B cell (primary cell): ENCODE measurements at regions not wholly inside any gene's neighbourhood (a gene's known extent, or its start where the extent isn't known, plus 50 kb on each side); places are given as distances from the start of the nearest gene placed in this dataset.
"Not testable (repeated sequence)": the region's sequence is repeated elsewhere in the genome, so short reads cannot be mapped to it uniquely, and the experiment has no call there.

Experiments used
- ATAC-seq: fragments of 200-7000 bp; cut with Tn5 transposase; one replicate; pipeline ENCODE4 v1.10.0; 2021; ENCODE audit warnings: low read depth, mild to moderate bottlenecking, moderate number of reproducible peaks, moderate library complexity
- CTCF ChIA-PET: fragments of 350-600 bp; sonication (Branson Sonifier 250); formaldehyde crosslinking; loops from one replicate; lab custom pipeline; 2021; ENCODE audit warnings: antibody characterized with exemption, inconsistent platforms; lab: Charles Lee
- POLR2A ChIA-PET: fragments of 350-600 bp; sonication (Branson Sonifier 250); formaldehyde crosslinking; loops from one replicate; lab custom pipeline; 2021; ENCODE audit warnings: antibody characterized with exemption; lab: Charles Lee
- DNase-seq: peaks from one replicate; pipeline ENCODE4 v3.0.0; 2013
- H2AFZ ChIP-seq: 2 replicates; pipeline ENCODE4 v1.6.1; 2012; ENCODE audit warnings: mild to moderate bottlenecking, low read depth, low read length; ENCODE audit not compliant: insufficient read depth, poor library complexity, severe bottlenecking
- H3K27ac ChIP-seq, 2 donors: 1 replicate in 1 of 2; 2 replicates in 1 of 2; pipeline ENCODE4 v1.5.1; 2012 to 2013; ENCODE audit warnings: low read length in 2 of 2, mild to moderate bottlenecking in 2 of 2, moderate library complexity in 1 of 2
- H3K27me3 ChIP-seq, 4 experiments: fragments of 200-600 bp in 1 of 4; sonication (generic) in 1 of 4; replicated peaks in 1 of 4; 1 replicate in 2 of 4; 2 replicates in 2 of 4; pipeline versions ENCODE4 v1.6.1 to v1.7.0; 2013 to 2016; ENCODE audit warnings: low read length in 3 of 4, mild to moderate bottlenecking in 2 of 4, mixed read lengths in 1 of 4, moderate library complexity in 1 of 4; ENCODE audit not compliant: insufficient read depth in 4 of 4, control insufficient read depth in 3 of 4; ENCODE audit errors: control extremely low read depth in 1 of 4
- H3K36me3 ChIP-seq, 2 experiments: replicated peaks in 1 of 2; 1 replicate in 1 of 2; 2 replicates in 1 of 2; pipeline versions ENCODE4 v1.6.1 to v1.7.1; 2013; ENCODE audit warnings: low read length in 1 of 2; ENCODE audit not compliant: insufficient read depth in 2 of 2, control insufficient read depth in 1 of 2; ENCODE audit errors: control extremely low read depth in 1 of 2, extremely low read depth in 1 of 2
- H3K4me1 ChIP-seq, 2 donors: fragments of 200-600 bp in 1 of 2; sonication (generic) in 1 of 2; 1 replicate in 1 of 2; 2 replicates in 1 of 2; pipeline versions ENCODE4 v1.5.1 to v1.6.1; 2013 to 2017; ENCODE audit warnings: low read length in 2 of 2; ENCODE audit not compliant: control insufficient read depth in 2 of 2, insufficient read depth in 2 of 2
- H3K4me2 ChIP-seq: replicated peaks from 2 replicates; pipeline ENCODE3; 2012; ENCODE audit warnings: mild to moderate bottlenecking, low read depth, low read length; ENCODE audit not compliant: poor library complexity, severe bottlenecking
- H3K4me3 ChIP-seq, 5 experiments: fragments of 200-600 bp in 1 of 5; sonication (generic) in 1 of 5; 1 replicate in 3 of 5; 2 replicates in 2 of 5; pipeline versions ENCODE4 v1.5.1 to v1.7.0; 2011 to 2016; ENCODE audit warnings: low read length in 4 of 5, mild to moderate bottlenecking in 4 of 5, low read depth in 2 of 5, control low read depth in 1 of 5, moderate library complexity in 1 of 5; ENCODE audit not compliant: insufficient read depth in 1 of 5; ENCODE audit errors: control extremely low read depth in 1 of 5, extremely low read depth in 1 of 5
- H3K79me2 ChIP-seq: fragments of 200-600 bp; sonication (generic); one replicate; pipeline ENCODE4 v1.6.0; 2016; ENCODE audit warnings: low read length; ENCODE audit not compliant: control insufficient read depth, insufficient read depth
- H3K9ac ChIP-seq: fragments of 200-600 bp; sonication (generic); 2 replicates; pipeline ENCODE4 v1.6.1; 2017; ENCODE audit warnings: mild to moderate bottlenecking, low read length, moderate library complexity
- H3K9me3 ChIP-seq, 3 donors: one replicate each; pipeline versions ENCODE4 v1.6.1 to v1.7.1; 2013; ENCODE audit warnings: low read length in 2 of 3; ENCODE audit not compliant: control insufficient read depth in 2 of 3, insufficient read depth in 1 of 3; ENCODE audit errors: control extremely low read depth in 1 of 3
- H4K20me1 ChIP-seq: 2 replicates; pipeline ENCODE4 v1.6.0; 2012; ENCODE audit warnings: mild to moderate bottlenecking, low read length; ENCODE audit not compliant: insufficient read depth, control insufficient read depth, poor library complexity, severe bottlenecking
- H3K27ac Mint-ChIP-seq: one replicate; pipeline ENCODE4 v1.8.0; 2021; ENCODE audit warnings: mixed read lengths
- H3K27me3 Mint-ChIP-seq: one replicate; pipeline ENCODE4 v1.8.0; 2021; ENCODE audit warnings: mixed read lengths
- H3K4me1 Mint-ChIP-seq: one replicate; pipeline ENCODE4 v1.8.0; 2021; ENCODE audit warnings: mixed read lengths
- H3K4me3 Mint-ChIP-seq: one replicate; pipeline ENCODE4 v1.8.0; 2021; ENCODE audit warnings: mixed read lengths
- H3K9me3 Mint-ChIP-seq: one replicate; pipeline ENCODE4 v1.8.0; 2022; ENCODE audit warnings: mixed read lengths; ENCODE audit not compliant: insufficient read depth
- CTCF ChIP-seq: fragments of 200-600 bp; IDR thresholded peaks from one replicate; pipeline ENCODE4 v1.8.0; 2022; ENCODE audit warnings: antibody characterized with exemption, mild to moderate bottlenecking
- EZH2 ChIP-seq: IDR thresholded peaks from 2 replicates; pipeline ENCODE4 v1.6.1; 2012; ENCODE audit warnings: borderline replicate concordance, low read depth, mild to moderate bottlenecking, moderate library complexity, low read length; ENCODE audit not compliant: insufficient read depth, poor library complexity, severe bottlenecking
- WGBS: methylation state at CpG from one replicate; pipeline ENCODE4 v1.1.5; 2013; ENCODE audit warnings: missing lambda C conversion rate; ENCODE audit not compliant: insufficient coverage; 5-methylcytosine and 5-hydroxymethylcytosine counted together
- intact Hi-C: fragments of 100-400 bp; cut with micrococcal nuclease; formaldehyde crosslinking; loops from one replicate; pipeline ENCODE4 v1.10.0; 2022

GRCh38 chr2:88994856-88995255 is 303.4 kb downstream of the RPIA start:
- H3K9me3 ChIP-seq = peaks cover 0 to 30% (median 0%) of the 10 kb centered on the region in 3 donors
- POLR2A ChIA-PET, H2AFZ ChIP-seq, CTCF ChIA-PET, H3K27ac ChIP-seq, H3K9me3 Mint-ChIP-seq, H4K20me1 ChIP-seq, H3K9ac ChIP-seq, H3K27me3 ChIP-seq, H3K79me2 ChIP-seq, H3K4me2 ChIP-seq, DNase-seq, H3K4me1 ChIP-seq, ATAC-seq, H3K36me3 ChIP-seq, intact Hi-C loops, H3K4me3 ChIP-seq, H3K27me3 Mint-ChIP-seq, H3K4me3 Mint-ChIP-seq, H3K27ac Mint-ChIP-seq: not testable (repeated sequence)
- H3K4me1 Mint-ChIP-seq = peaks cover 14% of the 10 kb centered on the region
- no CpG with 5 or more reads among the region's 1 CpG for WGBS

- ATAC-seq, H3K27ac ChIP-seq, H3K27me3 ChIP-seq, POLR2A ChIA-PET, H3K4me3 Mint-ChIP-seq, H3K4me2 ChIP-seq, intact Hi-C loops, H2AFZ ChIP-seq, H3K36me3 ChIP-seq, H3K79me2 ChIP-seq, H3K9me3 Mint-ChIP-seq, CTCF ChIA-PET, H3K4me3 ChIP-seq, H3K27ac Mint-ChIP-seq, H3K27me3 Mint-ChIP-seq, DNase-seq, H4K20me1 ChIP-seq, H3K9ac ChIP-seq, H3K4me1 ChIP-seq: not testable (repeated sequence)
- peaks cover 14% of the 10 kb centered on the region for H3K4me1 Mint-ChIP-seq
- peaks cover 0 to 38% (median 2%) of the 10 kb centered on the region in 3 donors for H3K9me3 ChIP-seq
Measured at GRCh38 chr2:88996588-88996987, 305.1 kb downstream of the RPIA start.

- Histone ChIP-seq H3K4me1 (no peaks in the 10 kb centered on the region), H3K9ac (no peak overlapping the region), H3K27ac (no peak overlapping the region), H2AFZ (no peak overlapping the region), H3K36me3 (no peaks in the 10 kb centered on the region), H3K4me2 (no peak overlapping the region), H3K79me2 (no peaks in the 10 kb centered on the region), H3K27me3 (no peaks in the 10 kb centered on the region), H3K4me3 (no peak overlapping the region), H4K20me1 (no peaks in the 10 kb centered on the region), H3K9me3 (peaks cover 0 to 35% (median 2%) of the 10 kb centered on the region in 3 donors)
- intact Hi-C loops = no loop called here
- CTCF ChIA-PET = no interaction called here
- H3K4me1 Mint-ChIP-seq = peaks cover 3% of the 10 kb centered on the region
- no peaks in the 10 kb centered on the region for H3K27me3 Mint-ChIP-seq
- POLR2A ChIA-PET = no interaction called here
- no peak for TF ChIP-seq CTCF
- no peak for TF ChIP-seq EZH2
- ATAC-seq = no peak
- no peak for DNase-seq
- no peak overlapping the region for H3K27ac Mint-ChIP-seq
- no peaks in the 10 kb centered on the region for H3K9me3 Mint-ChIP-seq
- WGBS = 100% methylated on average over 1 of the region's 10 CpGs
- no peak overlapping the region for H3K4me3 Mint-ChIP-seq
Measured at GRCh38 chr2:88999365-88999764, 307.9 kb downstream of the RPIA start.
